Naive B cell (primary cell): ENCODE measurements at regions not wholly inside any gene's neighbourhood (a gene's known extent, or its start where the extent isn't known, plus 50 kb on each side); places are given as distances from the start of the nearest gene placed in this dataset.
"Not testable (repeated sequence)": the region's sequence is repeated elsewhere in the genome, so short reads cannot be mapped to it uniquely, and the experiment has no call there.

Source experiments
- ATAC-seq, 2 donors: fragments of 150-1000 bp; cut with Tn5 transposase; 2 replicates each; pipeline ENCODE4 v1.10.0; 2021; ENCODE audit warnings: low read depth in 2 of 2, mild to moderate bottlenecking in 2 of 2, moderate library complexity in 2 of 2
- DNase-seq: peaks from one replicate; pipeline ENCODE4 v3.0.0; 2022
- H3K27ac Mint-ChIP-seq, 6 donors: one replicate each; pipeline ENCODE4 v1.8.0; 2020 to 2022; ENCODE audit warnings: mild to moderate bottlenecking in 6 of 6, mixed read lengths in 6 of 6, moderate library complexity in 5 of 6, inconsistent platforms in 2 of 6
- H3K27me3 Mint-ChIP-seq, 3 donors: one replicate each; pipeline ENCODE4 v1.8.0; 2021 to 2022; ENCODE audit warnings: mixed read lengths in 3 of 3, mild to moderate bottlenecking in 1 of 3
- H3K36me3 Mint-ChIP-seq, 2 donors: one replicate each; pipeline ENCODE4 v1.8.0; 2020 to 2022; ENCODE audit warnings: mixed read lengths in 2 of 2, inconsistent platforms in 1 of 2, mild to moderate bottlenecking in 1 of 2
- H3K4me1 Mint-ChIP-seq, 3 donors: one replicate each; pipeline ENCODE4 v1.8.0; 2020 to 2022; ENCODE audit warnings: mixed read lengths in 3 of 3, inconsistent platforms in 1 of 3, mild to moderate bottlenecking in 1 of 3, moderate library complexity in 1 of 3
- H3K4me3 Mint-ChIP-seq, 8 donors: one replicate each; pipeline ENCODE4 v1.8.0; 2020 to 2022; ENCODE audit warnings: mild to moderate bottlenecking in 8 of 8, mixed read lengths in 8 of 8, moderate library complexity in 8 of 8, inconsistent platforms in 2 of 8
- H3K9me3 Mint-ChIP-seq, 7 donors: one replicate each; pipeline ENCODE4 v1.8.0; 2020 to 2022; ENCODE audit warnings: mixed read lengths in 7 of 7, mild to moderate bottlenecking in 5 of 7, inconsistent platforms in 2 of 7, moderate library complexity in 1 of 7

DNA sequence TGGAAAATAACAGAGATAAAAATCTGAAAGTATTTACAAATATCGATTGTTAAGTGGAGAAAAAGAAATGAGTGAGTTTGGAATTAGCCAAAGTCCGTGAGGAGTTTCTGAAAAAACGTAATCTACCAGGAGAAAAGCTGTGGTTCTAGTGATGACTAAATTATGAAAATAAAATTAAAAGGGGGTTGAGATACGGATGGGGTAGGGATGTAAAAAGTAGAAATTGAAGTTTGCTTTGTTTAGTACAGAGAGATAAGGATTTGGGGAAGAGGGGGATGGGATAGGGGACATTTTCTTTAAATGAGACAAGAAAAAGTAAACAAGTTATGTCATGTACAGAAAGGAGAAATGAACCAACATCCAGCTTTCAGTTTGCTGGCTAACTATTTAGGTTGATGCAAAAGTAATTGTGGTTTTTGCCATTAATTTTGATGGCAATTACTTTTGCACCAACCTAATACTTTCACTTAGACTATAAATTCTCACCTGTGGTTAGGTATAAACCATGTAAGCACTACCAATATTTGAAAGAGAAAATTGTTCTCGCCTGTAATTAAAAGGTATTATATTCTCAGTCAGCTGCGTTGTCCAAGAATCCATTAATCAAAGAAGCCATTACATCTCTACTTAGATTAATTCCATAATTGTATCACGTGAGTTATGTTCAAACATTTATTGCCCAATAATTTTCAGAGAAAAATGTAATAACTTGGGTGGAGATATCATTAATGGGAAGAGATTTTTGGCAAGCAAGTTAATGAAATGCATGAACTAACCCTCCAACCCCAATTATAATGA is 143.0 kb upstream of the NRP1 start:
- Mint-ChIP-seq H3K27ac (peak overlapping the region in 1 of 6 donors; percentile 12), H3K4me1 (no peaks in the 10 kb centered on the region), H3K36me3 (peaks cover 0 to 5% of the 10 kb centered on the region in 2 donors), H3K27me3 (no peaks in the 10 kb centered on the region), H3K4me3 (peak overlapping the region in 1 of 8 donors; percentile 11), H3K9me3 (peaks cover 0 to 8% (median 6%) of the 10 kb centered on the region in 7 donors)
- ATAC-seq: no peak
- DNase-seq: no peak

DNA sequence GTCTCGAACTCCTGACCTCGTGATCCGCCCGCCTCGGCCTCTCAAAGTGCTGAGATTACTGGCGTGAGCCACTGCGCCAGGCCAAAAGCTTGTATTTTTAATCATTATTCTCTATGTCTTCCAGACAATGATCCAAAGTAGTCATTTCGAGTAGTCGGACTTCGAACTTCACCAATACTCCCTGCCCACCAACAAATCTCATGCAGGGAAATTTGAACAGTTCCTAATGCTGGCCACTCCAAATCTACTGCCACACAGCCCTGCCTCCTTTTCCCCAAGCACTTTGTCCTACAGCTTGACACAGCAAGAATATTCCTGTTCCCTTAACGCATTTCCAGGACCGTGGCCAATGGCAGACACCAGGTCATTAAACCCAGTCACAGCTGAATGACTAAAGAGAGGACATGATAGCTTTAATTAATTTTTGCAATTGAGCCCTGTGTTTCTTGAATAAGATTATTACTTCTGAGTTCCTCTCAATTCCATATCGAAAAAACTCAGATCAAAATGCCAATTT is 142.3 kb upstream of the NRP1 start:
- no peak for DNase-seq
- no peaks in the 10 kb centered on the region for H3K27me3 Mint-ChIP-seq
- H3K36me3 Mint-ChIP-seq: peaks cover 0 to 5% of the 10 kb centered on the region in 2 donors
- H3K4me3 Mint-ChIP-seq: no peak overlapping the region
- H3K9me3 Mint-ChIP-seq: peaks cover 0 to 11% (median 6%) of the 10 kb centered on the region in 7 donors
- H3K4me1 Mint-ChIP-seq: no peaks in the 10 kb centered on the region
- no peak for ATAC-seq
- H3K27ac Mint-ChIP-seq: no peak overlapping the region

DNA sequence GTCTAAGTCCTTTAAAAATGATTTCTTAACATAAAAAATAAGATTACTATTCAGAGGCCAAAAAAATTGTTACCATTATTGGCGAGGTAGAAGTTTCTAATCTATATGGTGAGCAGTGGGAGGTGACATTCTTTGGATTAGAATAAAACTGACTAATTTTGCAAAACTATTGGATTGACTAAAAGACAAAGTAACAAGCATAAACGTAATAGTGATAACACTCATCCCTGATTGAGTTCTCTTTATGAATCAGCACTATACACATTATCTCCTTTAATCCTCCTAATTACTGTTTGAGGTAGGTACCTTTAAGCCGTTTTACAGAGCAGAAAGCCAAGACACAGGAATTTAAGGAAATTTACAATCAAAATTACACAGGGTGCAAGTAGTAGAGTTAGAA is 139.2 kb upstream of the NRP1 start:
- no peak overlapping the region for H3K27ac Mint-ChIP-seq
- peaks cover 1 to 8% (median 5%) of the 10 kb centered on the region in 7 donors for H3K9me3 Mint-ChIP-seq
- no peak overlapping the region for H3K4me3 Mint-ChIP-seq
- DNase-seq (no peak), ATAC-seq (no peak)
- peaks cover 0 to 5% of the 10 kb centered on the region in 2 donors for H3K36me3 Mint-ChIP-seq
- H3K4me1 Mint-ChIP-seq: no peaks in the 10 kb centered on the region
- H3K27me3 Mint-ChIP-seq: no peaks in the 10 kb centered on the region

DNA sequence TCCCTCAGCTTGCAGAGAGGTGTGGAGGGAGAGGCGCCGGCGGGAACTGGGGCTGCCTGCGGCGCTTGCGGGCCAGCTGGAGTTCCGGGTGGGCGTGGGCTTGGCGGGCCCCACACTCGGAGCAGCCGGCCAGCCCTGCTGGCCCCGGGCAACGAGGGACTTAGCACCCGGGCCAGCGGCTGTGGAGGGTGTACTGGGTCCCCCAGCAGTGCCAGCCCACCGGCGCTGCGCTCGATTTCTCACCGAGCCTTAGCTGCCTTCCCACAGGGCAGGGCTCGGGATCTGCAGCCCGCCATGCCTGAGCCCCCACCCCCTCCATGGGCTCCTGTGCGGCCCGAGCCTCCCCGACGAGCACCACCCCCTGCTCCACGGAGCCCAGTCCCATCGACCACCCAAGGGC is 133.5 kb upstream of the NRP1 start:
- not testable (repeated sequence) for H3K27me3 Mint-ChIP-seq, H3K4me1 Mint-ChIP-seq, H3K9me3 Mint-ChIP-seq, ATAC-seq, H3K36me3 Mint-ChIP-seq, H3K27ac Mint-ChIP-seq, DNase-seq, H3K4me3 Mint-ChIP-seq

DNA sequence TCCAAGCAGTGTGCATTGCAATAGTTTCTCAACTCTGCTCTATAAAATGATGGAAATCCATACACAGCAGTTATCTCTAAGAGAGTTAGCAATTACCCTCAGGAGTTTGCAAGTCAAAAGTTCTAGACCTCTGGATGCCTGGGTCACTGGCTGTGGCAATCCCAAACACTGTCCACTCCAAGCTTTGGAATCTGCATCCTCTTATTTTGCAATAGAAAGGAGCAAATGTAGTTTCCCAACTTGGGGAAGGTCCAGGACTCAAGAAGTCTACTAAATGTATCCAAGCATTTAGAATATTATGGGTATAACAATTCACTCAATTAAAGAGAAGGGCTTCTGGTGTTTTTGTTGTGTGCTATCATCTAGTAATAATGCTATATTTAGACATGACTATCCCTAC is 131.3 kb upstream of the NRP1 start:
- no peaks in the 10 kb centered on the region for H3K27me3 Mint-ChIP-seq
- ATAC-seq (no peak), DNase-seq (no peak)
- H3K27ac Mint-ChIP-seq: no peak overlapping the region
- no peaks in the 10 kb centered on the region for H3K4me1 Mint-ChIP-seq
- peaks cover 0 to 10% (median 3%) of the 10 kb centered on the region in 7 donors for H3K9me3 Mint-ChIP-seq
- no peaks in the 10 kb centered on the region for H3K36me3 Mint-ChIP-seq
- no peak overlapping the region for H3K4me3 Mint-ChIP-seq

DNA sequence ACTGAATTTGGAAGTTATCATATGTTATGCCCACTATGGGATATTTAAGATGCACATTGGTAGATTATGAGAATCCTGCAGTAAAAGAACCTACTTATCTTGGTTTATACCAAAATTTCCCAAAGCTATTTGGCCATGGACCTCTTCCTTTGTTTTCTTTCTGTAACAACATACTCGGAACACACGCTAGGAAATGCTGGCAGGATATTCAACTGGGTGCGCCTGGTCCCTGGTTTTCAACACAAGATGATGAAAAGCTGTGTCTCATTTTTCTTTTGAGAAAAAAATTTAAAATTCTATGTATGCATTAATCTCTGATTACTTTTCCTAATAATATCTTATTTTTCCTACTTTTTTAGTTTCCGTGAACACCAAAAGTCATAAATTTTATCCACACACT is 128.5 kb upstream of the NRP1 start:
- Mint-ChIP-seq H3K27ac (no peak overlapping the region), H3K4me1 (no peaks in the 10 kb centered on the region), H3K9me3 (peaks cover 0 to 4% (median 0%) of the 10 kb centered on the region in 7 donors), H3K36me3 (no peaks in the 10 kb centered on the region), H3K27me3 (no peaks in the 10 kb centered on the region), H3K4me3 (no peak overlapping the region)
- DNase-seq (no peak), ATAC-seq (no peak)

DNA sequence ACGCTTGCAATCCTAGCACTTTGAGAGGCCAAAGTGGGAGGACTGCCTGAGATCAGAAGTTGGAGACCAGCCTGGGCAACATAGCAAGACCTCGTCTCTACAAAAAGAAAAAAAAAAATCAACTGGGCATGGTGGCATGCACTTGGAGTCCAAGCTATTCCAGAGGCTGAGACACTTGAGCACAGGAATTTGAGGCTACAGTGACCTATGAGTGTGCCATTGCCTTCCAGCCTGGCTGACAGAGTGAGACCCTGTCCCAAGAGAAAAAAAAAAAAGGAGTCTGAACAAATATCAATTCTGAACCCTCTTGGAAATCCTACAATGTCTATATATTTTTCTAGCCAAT is 126.8 kb upstream of the NRP1 start:
- ATAC-seq (no peak), DNase-seq (no peak)
- no peaks in the 10 kb centered on the region for H3K36me3 Mint-ChIP-seq
- H3K4me3 Mint-ChIP-seq: no peak overlapping the region
- no peaks in the 10 kb centered on the region for H3K4me1 Mint-ChIP-seq
- H3K27me3 Mint-ChIP-seq: no peaks in the 10 kb centered on the region
- H3K27ac Mint-ChIP-seq: no peak overlapping the region
- H3K9me3 Mint-ChIP-seq: no peaks in the 10 kb centered on the region

DNA sequence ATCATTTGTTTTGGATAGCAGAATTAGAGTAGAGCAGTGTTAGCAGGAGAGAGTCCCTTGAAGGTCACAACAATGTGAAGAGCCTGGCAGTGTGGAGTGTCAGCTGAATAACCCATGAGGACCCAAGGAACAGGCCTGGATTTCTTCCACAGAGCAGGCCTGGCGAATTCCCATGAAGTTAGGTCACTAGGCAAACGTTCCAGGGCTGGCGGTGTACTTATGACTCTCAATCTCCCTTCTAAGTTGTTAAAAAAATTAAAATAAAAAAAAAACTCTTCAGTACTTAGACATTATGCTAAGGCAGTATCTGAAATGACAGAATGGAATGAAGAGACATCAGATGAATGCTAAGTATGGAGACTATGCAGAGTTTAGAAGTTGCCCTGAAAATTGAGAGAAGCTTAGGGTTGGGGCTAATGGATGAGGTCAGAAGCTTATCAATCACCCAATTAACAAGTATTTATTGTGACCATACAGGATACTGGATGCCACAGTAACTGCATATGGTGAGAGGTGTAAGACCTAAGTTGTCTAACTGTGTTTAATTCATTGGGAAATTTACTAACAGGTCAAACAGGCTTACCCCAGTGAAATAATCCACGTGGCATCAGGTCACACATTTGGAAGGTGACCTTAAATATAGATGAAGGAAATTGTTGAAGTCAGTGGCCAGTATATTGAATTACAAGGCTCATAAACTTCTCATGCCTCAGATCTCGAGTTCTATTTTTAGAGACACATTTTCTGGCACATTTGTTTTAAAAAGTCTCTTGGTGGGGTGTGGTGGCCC is 126.2 kb upstream of the NRP1 start:
- Mint-ChIP-seq H3K27ac (no peak overlapping the region), H3K4me3 (no peak overlapping the region), H3K4me1 (no peaks in the 10 kb centered on the region), H3K9me3 (no peaks in the 10 kb centered on the region), H3K36me3 (no peaks in the 10 kb centered on the region), H3K27me3 (no peaks in the 10 kb centered on the region)
- DNase-seq (no peak), ATAC-seq (no peak)

DNA sequence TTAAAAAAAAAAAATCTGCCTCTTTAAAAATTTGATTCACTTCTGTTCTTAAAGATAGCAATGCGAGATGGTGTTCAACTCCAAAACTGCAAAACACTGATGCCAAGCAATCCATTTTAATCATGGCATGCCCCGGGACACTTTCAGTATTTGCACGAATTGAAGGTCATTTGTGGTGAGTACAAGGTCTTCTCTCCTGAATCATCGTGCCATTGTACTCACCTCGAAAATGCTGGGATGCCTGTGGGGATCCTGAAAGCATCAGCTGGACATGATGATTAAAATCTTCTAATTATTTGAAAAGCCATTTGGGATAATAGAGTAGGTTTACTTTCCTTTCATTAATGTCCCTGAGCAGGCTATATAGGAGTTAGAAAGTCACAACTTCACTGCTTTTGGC is 125.1 kb upstream of the NRP1 start:
- no peaks in the 10 kb centered on the region for H3K27me3 Mint-ChIP-seq

DNA sequence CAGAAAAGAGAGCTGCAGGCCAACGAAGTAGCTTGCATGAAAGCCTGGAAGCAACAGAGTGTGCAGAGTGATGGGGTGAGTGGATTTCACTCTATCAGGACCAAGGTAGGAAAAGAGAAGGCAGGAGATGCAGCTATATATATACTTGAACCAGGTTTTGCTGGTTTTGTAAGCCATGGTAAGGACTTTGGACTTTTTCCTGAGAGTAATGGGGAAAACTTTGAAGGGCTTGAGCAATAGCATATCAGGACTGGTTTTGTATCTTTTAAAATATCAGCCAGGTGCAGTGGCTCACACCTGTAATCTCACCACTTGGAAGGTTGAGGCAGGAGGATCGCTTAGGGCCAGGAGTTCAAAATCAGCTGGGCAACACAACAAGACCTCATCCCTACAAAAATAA is 120.6 kb upstream of the NRP1 start:
- ATAC-seq (no peak), DNase-seq (no peak)
- H3K4me1 Mint-ChIP-seq: no peaks in the 10 kb centered on the region
- H3K9me3 Mint-ChIP-seq: peaks cover 0 to 10% (median 4%) of the 10 kb centered on the region in 7 donors
- H3K4me3 Mint-ChIP-seq: no peak overlapping the region
- no peaks in the 10 kb centered on the region for H3K36me3 Mint-ChIP-seq
- H3K27ac Mint-ChIP-seq: no peak overlapping the region
- no peaks in the 10 kb centered on the region for H3K27me3 Mint-ChIP-seq

More for the DNA sequence above, 125.1 kb upstream of the NRP1 start:
- H3K9me3 Mint-ChIP-seq: no peaks in the 10 kb centered on the region
- no peaks in the 10 kb centered on the region for H3K4me1 Mint-ChIP-seq
- no peak overlapping the region for H3K4me3 Mint-ChIP-seq
- DNase-seq (no peak), ATAC-seq (no peak)
- H3K36me3 Mint-ChIP-seq: no peaks in the 10 kb centered on the region
- H3K27ac Mint-ChIP-seq: no peak overlapping the region

DNA sequence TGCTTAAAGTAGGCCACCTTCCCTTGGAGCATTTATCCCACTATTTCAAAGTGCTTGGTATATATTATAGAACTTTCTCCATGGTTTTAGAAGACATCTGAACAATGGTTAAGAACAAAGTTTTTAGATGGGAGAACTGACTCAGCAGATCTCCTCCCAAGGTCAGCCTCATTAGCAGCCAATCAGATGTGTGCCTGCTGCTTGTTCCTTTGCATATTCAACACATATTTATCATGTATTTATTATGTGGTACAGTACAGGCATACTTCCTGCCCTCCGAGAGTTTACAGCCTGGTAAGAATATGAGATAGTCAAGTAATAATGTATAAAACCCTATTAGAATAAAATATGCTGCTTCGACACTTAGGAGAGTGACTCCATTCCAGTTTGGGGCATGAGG is 120.1 kb upstream of the NRP1 start:
- ATAC-seq: no peak
- H3K27me3 Mint-ChIP-seq: no peaks in the 10 kb centered on the region
- no peak for DNase-seq
- H3K4me1 Mint-ChIP-seq: no peaks in the 10 kb centered on the region
- H3K9me3 Mint-ChIP-seq: peaks cover 0 to 10% (median 4%) of the 10 kb centered on the region in 7 donors
- H3K36me3 Mint-ChIP-seq: no peaks in the 10 kb centered on the region
- H3K27ac Mint-ChIP-seq: no peak overlapping the region
- no peak overlapping the region for H3K4me3 Mint-ChIP-seq

DNA sequence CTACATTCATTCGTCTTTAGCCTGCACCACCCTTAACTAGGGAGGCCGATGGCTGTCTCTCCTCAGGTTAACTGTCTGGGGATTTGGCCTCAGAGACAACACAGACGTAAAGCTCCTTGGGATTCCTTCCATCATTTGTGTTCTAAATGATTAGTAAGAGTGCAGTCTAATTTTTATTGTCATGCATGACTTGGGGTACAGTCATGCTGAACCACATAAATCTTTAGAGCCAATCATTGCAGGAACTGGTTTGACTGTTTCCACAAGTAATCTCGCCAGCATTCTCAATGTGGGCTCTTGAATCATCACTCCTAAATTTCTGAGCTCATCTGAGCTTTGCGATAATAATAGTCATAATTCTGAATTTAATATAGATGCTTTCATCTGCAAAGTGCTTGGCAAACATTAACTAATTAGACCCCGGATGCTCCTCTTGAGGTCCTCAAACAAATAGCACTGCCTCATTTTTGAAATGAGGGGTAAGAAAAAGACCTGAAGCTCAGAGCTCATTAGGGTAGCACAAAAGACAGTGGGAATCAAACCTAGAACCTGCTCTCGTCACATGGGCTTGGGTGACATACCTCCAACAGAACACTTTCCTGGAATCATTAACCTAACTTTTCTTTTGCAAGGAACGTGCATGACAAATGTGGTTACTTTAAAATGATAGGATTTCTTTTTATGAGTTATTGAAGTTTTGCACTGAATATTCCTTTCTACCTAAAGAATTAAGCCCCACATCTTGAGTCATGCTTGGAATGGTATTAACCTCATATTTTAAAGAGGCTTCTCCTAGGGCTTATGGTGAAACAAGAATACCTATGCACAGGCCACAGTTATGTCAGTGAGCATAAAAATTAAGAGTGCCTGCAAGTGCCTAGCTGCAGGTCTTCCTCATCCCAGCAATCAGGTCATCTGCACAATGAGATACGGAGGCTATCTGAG is 118.9 kb upstream of the NRP1 start:
- Mint-ChIP-seq H3K36me3 (no peaks in the 10 kb centered on the region), H3K27me3 (no peaks in the 10 kb centered on the region), H3K9me3 (peaks cover 2 to 16% (median 4%) of the 10 kb centered on the region in 7 donors), H3K27ac (no peak overlapping the region), H3K4me1 (no peaks in the 10 kb centered on the region), H3K4me3 (no peak overlapping the region)
- DNase-seq (no peak), ATAC-seq (no peak)

DNA sequence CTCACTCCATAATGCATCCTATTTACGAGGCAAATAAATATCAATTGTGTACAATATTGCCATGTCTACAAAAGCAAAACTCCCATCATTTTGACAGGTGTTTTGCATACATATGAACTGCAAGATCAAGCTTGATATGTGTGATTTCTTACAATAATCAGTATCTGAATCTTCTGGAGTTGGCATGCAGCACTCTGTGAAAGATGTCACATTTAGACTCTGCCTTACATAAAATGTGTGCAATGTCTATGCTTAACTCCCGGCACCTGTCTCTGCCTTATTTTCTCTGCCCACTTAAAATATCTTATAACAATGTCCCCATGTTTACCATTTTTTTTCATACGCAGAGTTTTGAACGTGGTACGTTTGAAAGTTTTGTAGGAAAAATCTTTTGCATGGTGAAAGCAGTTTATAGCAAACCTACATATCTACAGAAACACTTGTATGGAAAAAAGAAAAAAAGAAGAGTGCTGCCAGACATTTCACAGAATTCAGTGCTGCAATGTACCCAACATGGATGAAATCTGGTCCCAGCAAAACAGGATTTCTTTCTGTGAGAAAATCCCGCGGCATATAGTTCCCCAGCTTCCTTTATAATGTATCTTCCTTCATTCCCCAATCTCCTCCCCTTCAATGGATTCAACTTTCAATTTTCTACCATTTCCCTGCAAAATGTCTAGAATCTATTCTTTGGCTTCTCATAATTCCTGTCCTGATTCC is 114.1 kb upstream of the NRP1 start:
- H3K27ac Mint-ChIP-seq: no peak overlapping the region
- H3K4me3 Mint-ChIP-seq: no peak overlapping the region
- peaks cover 2 to 18% (median 4%) of the 10 kb centered on the region in 7 donors for H3K9me3 Mint-ChIP-seq
- no peaks in the 10 kb centered on the region for H3K4me1 Mint-ChIP-seq
- H3K27me3 Mint-ChIP-seq: no peaks in the 10 kb centered on the region
- ATAC-seq (no peak), DNase-seq (no peak)
- H3K36me3 Mint-ChIP-seq: no peaks in the 10 kb centered on the region
